ENCODE measurements at regions not wholly inside any gene's neighbourhood (a gene's known extent, or its start where the extent isn't known, plus 50 kb on each side); places are given as distances from the start of the nearest gene placed in this dataset.
"Not testable (repeated sequence)": the region's sequence is repeated elsewhere in the genome, so short reads cannot be mapped to it uniquely, and the experiment has no call there.

DNA sequence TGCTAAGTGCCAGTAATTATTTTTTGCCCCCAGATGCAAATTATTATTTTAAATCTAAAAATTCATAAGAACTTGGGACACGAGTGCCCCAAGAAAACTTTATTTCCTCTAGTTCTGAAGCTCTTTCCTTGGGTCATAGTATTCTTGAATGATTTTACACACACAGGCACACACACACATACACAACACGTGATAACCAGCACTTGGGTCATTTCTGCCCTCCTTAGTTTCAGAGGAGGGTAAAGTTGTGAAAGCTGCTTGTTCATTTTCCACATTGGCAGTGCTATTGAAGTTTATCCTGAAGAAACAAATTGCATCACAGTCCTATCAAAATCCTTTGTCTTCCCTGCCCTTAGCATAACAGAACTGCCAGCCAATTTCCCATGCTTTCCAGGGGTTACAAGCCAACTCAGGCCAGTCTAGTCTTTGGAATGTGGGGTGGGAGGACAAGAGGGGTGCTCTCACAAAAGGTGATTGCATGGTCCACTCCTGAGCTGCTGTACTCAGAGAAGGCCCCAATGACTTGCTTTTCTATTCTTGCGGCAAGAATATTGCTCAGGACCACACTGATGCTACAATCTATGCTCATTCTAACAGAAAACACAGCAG, 98.5 kb upstream of the POGK start:
- Histone ChIP-seq H3K4me1 (ENCODE audit: control insufficient read depth, insufficient read depth, low read length) (no peaks in the 10 kb centered on the region), H3K9ac (ENCODE audit: low read length) (no peak overlapping the region), H3K27me3 (replicated peaks; ENCODE audit: control insufficient read depth, insufficient read depth, low read length) (no peaks in the 10 kb centered on the region), H3K4me3 (ENCODE audit: low read length) (no peak overlapping the region), H3K36me3 (ENCODE audit: control insufficient read depth, insufficient read depth, low read length, severe bottlenecking) (no peaks in the 10 kb centered on the region), H3K9me3 (ENCODE audit: control insufficient read depth, low read length) (peaks cover 8% of the 10 kb centered on the region)
- no peak for DNase-seq (ENCODE audit: low read depth)

DNA sequence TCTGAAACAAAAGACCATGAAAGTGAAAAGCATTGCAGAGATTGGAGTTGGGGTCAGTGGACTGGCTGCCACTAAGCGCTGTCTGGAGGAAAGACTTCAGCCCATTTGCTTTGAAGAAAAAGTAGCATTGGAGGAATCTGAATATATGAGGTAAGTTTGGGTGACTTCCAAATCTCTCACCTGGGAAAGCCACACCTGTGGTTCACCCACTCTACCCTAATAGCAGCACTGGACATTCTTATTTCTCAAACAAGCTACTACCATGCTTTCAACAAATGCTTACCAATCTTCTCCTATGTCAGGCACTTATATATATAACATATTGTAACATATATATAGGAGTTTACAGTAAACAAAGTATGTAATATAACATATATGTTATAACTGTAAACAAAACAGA, 76.0 kb upstream of the POGK start:
- no peak overlapping the region for H3K4me3 ChIP-seq (ENCODE audit: low read length)
- H3K36me3 ChIP-seq (ENCODE audit: control insufficient read depth, insufficient read depth, low read length, severe bottlenecking) = no peaks in the 10 kb centered on the region
- H3K9me3 ChIP-seq (ENCODE audit: control insufficient read depth, low read length) = no peaks in the 10 kb centered on the region
- H3K4me1 ChIP-seq (ENCODE audit: control insufficient read depth, insufficient read depth, low read length) = no peaks in the 10 kb centered on the region
- H3K27me3 ChIP-seq (replicated peaks; ENCODE audit: control insufficient read depth, insufficient read depth, low read length) = no peaks in the 10 kb centered on the region
- H3K9ac ChIP-seq (ENCODE audit: low read length) = no peak overlapping the region
- DNase-seq (ENCODE audit: low read depth) = no peak

- Histone ChIP-seq H3K36me3 (ENCODE audit: control insufficient read depth, insufficient read depth, low read length, severe bottlenecking) (no peaks in the 10 kb centered on the region), H3K27me3 (replicated peaks; ENCODE audit: control insufficient read depth, insufficient read depth, low read length) (no peaks in the 10 kb centered on the region), H3K9me3 (ENCODE audit: control insufficient read depth, low read length) (peaks cover 13% of the 10 kb centered on the region), H3K4me3 (ENCODE audit: low read length) (no peak overlapping the region), H3K9ac (ENCODE audit: low read length) (no peak overlapping the region), H3K4me1 (ENCODE audit: control insufficient read depth, insufficient read depth, low read length) (no peaks in the 10 kb centered on the region)
- no peak for DNase-seq (ENCODE audit: low read depth)
Measured at GRCh38 chr1:166766942-166767341, 72.3 kb upstream of the POGK start.

GRCh38 chr1:166784646-166785045, 54.6 kb upstream of the POGK start:
- not testable (repeated sequence) for H3K4me1 ChIP-seq (ENCODE audit: control insufficient read depth, insufficient read depth, low read length); H3K9me3 ChIP-seq (ENCODE audit: control insufficient read depth, low read length); H3K4me3 ChIP-seq (ENCODE audit: low read length); H3K27me3 ChIP-seq (replicated peaks; ENCODE audit: control insufficient read depth, insufficient read depth, low read length); H3K36me3 ChIP-seq (ENCODE audit: control insufficient read depth, insufficient read depth, low read length, severe bottlenecking); H3K9ac ChIP-seq (ENCODE audit: low read length); DNase-seq (ENCODE audit: low read depth)

DNA sequence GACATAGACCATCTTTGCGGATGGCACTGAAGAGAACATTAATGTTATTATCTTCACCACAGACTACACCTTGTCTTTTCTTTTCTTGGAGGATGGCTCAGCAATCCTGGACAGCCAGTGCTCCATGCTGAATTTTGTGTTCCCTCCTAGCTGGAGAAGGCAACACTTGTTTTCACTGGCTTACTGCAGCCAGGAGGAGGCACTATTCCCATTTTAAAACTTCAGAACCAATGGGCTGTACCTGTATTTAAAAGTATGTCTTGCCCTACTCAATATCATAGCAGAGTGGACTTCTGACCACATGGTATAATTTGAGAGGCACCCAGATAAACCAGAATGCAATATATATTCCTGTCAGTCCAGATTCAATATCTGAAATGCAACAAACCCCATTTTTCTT, 53.3 kb upstream of the POGK start:
- Histone ChIP-seq H3K4me3 (ENCODE audit: low read length) (no peak overlapping the region), H3K9me3 (ENCODE audit: control insufficient read depth, low read length) (no peaks in the 10 kb centered on the region), H3K27me3 (replicated peaks; ENCODE audit: control insufficient read depth, insufficient read depth, low read length) (no peaks in the 10 kb centered on the region), H3K4me1 (ENCODE audit: control insufficient read depth, insufficient read depth, low read length) (no peaks in the 10 kb centered on the region), H3K9ac (ENCODE audit: low read length) (no peak overlapping the region), H3K36me3 (ENCODE audit: control insufficient read depth, insufficient read depth, low read length, severe bottlenecking) (no peaks in the 10 kb centered on the region)
- DNase-seq (ENCODE audit: low read depth) = no peak

GRCh38 chr1:166789286-166789685, 50.0 kb upstream of the POGK start:
- no peaks in the 10 kb centered on the region for H3K36me3 ChIP-seq (ENCODE audit: control insufficient read depth, insufficient read depth, low read length, severe bottlenecking)
- DNase-seq (ENCODE audit: low read depth) = no peak
- no peak overlapping the region for H3K4me3 ChIP-seq (ENCODE audit: low read length)
- H3K9ac ChIP-seq (ENCODE audit: low read length) = no peak overlapping the region
- no peaks in the 10 kb centered on the region for H3K4me1 ChIP-seq (ENCODE audit: control insufficient read depth, insufficient read depth, low read length)
- H3K27me3 ChIP-seq (replicated peaks; ENCODE audit: control insufficient read depth, insufficient read depth, low read length) = no peaks in the 10 kb centered on the region
- no peaks in the 10 kb centered on the region for H3K9me3 ChIP-seq (ENCODE audit: control insufficient read depth, low read length)

All from adipocyte (in vitro differentiated cells).